Uterus (tissue), 3 donors: ENCODE measurements at regions not wholly inside any gene's neighbourhood (a gene's known extent, or its start where the extent isn't known, plus 50 kb on each side); places are given as distances from the start of the nearest gene placed in this dataset.

ENCODE experiments used
- DNase-seq, 2 donors: peaks; one replicate each; pipeline ENCODE4 v3.0.0-alpha.2; 2019 to 2020
- H3K27ac ChIP-seq, 2 donors: fragments of 200-600 bp; sonication (generic); 1 replicate in 1 of 2; 2 replicates in 1 of 2; pipeline ENCODE4 v1.5.1; 2016 to 2018
- H3K27me3 ChIP-seq, 2 donors: fragments of 200-600 bp; sonication (generic); one replicate each; pipeline ENCODE4 v1.5.1; 2018 to 2019; ENCODE audit warnings: control low read depth in 1 of 2
- H3K36me3 ChIP-seq, 2 donors: fragments of 200-600 bp; sonication (generic); one replicate each; pipeline ENCODE4 v1.5.1; 2019; ENCODE audit warnings: control low read depth in 1 of 2
- H3K4me1 ChIP-seq, 2 donors: fragments of 200-600 bp; sonication (generic); one replicate each; pipeline ENCODE4 v1.5.1; 2018 to 2019; ENCODE audit warnings: control low read depth in 1 of 2
- H3K4me3 ChIP-seq, 2 donors: fragments of 200-600 bp; sonication (generic); 1 replicate in 1 of 2; 2 replicates in 1 of 2; pipeline ENCODE4 v1.5.1; 2018 to 2019; ENCODE audit warnings: mild to moderate bottlenecking in 1 of 2
- H3K9me3 ChIP-seq, 2 donors: fragments of 200-600 bp; sonication (generic); one replicate each; pipeline ENCODE4 v1.5.1; 2019; ENCODE audit warnings: control low read depth in 1 of 2
- POLR2A ChIP-seq, 2 donors: fragments of 450-650 bp; IDR thresholded peaks; one replicate each; pipeline ENCODE4 v1.6.1; 2016; ENCODE audit warnings: antibody characterized with exemption in 2 of 2, mild to moderate bottlenecking in 1 of 2, moderate library complexity in 1 of 2
- intact Hi-C: fragments of 100-400 bp; cut with DNase I; formaldehyde crosslinking; loops from one replicate; pipeline ENCODE4 v1.15.1; 2023; ENCODE audit warnings: low total_unique reads
- TF ChIP-seq, protein P1 (sequence below), 4 experiments: fragments of 200-600 bp in 2 of 4; fragments of 450-650 bp in 2 of 4; sonication (generic) in 2 of 4; IDR thresholded peaks; one replicate each; pipeline ENCODE4 v1.5.1; 2016 to 2019; ENCODE audit warnings: antibody characterized with exemption in 4 of 4, mild to moderate bottlenecking in 2 of 4, moderate library complexity in 1 of 4
- donor health status: DM: yes; HTN: yes; CAD: no.

DNA sequence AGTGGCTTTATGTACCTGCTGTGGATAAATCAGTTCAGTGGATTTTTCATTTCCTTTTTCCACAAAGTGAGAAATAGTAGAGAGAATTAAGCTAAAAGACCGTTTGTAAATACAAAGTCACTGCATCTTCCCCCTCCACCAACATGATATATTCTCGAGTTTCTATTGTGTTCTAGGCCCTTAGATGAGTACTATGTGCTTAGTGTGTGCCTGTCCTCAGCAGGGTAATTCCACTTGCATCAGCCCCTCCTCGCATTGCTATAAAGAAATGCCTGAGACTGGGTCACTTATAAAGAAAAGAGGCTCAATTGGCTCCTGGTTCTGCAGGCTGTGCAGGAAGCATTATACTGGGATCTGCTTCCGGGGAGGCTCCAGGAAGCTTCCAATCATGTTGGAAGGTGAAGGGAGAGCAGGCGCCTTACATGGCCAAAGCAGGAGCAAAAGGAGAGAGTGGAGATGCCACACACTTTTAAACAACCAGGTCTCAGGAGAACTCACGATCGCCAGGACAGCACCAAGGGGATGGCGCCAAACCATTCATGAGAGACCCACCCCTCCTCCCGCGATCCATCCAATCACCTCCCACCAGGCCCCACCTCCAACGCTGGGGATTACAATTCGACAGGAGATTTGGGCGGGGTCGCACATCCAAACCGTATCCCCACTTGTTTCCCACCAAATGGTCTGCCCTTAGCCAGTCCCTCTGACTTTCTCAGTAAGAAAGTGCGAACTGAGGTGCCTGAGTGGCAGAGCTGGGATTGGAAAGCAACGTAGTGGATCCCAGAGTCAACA is 102.3 kb upstream of the ABCC4 start:
- peak overlapping the region in 1 of 2 donors; percentile 5 for H3K4me3 ChIP-seq

GRCh38 chr13:95404141-95404882 is 103.1 kb upstream of the ABCC4 start:
- Histone ChIP-seq H3K27ac (no peak overlapping the region), H3K9me3 (no peaks in the 10 kb centered on the region), H3K36me3 (no peaks in the 10 kb centered on the region), H3K4me1 (no peaks in the 10 kb centered on the region), H3K4me3 (peak overlapping the region in 1 of 2 donors; percentile 5), H3K27me3 (no peaks in the 10 kb centered on the region)
- intact Hi-C loops: loop anchor here (5.0 kb wide), 1 partner anchor 212 kb away; no protein-coding TSS in a partner anchor
- TF ChIP-seq POLR2A (IDR thresholded peaks at IDR 0.05): no peak
- TF ChIP-seq, protein P1, sequence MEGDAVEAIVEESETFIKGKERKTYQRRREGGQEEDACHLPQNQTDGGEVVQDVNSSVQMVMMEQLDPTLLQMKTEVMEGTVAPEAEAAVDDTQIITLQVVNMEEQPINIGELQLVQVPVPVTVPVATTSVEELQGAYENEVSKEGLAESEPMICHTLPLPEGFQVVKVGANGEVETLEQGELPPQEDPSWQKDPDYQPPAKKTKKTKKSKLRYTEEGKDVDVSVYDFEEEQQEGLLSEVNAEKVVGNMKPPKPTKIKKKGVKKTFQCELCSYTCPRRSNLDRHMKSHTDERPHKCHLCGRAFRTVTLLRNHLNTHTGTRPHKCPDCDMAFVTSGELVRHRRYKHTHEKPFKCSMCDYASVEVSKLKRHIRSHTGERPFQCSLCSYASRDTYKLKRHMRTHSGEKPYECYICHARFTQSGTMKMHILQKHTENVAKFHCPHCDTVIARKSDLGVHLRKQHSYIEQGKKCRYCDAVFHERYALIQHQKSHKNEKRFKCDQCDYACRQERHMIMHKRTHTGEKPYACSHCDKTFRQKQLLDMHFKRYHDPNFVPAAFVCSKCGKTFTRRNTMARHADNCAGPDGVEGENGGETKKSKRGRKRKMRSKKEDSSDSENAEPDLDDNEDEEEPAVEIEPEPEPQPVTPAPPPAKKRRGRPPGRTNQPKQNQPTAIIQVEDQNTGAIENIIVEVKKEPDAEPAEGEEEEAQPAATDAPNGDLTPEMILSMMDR (IDR thresholded peaks at IDR 0.05): peak; percentile 85 to 93 (median 91)
- DNase-seq: peak; percentile 67 to 81

More for the DNA sequence above, 102.3 kb upstream of the ABCC4 start:
- Histone ChIP-seq H3K4me1 (no peaks in the 10 kb centered on the region), H3K27ac (no peak overlapping the region), H3K36me3 (no peaks in the 10 kb centered on the region), H3K27me3 (no peaks in the 10 kb centered on the region), H3K9me3 (no peaks in the 10 kb centered on the region)
- DNase-seq: no peak
- TF ChIP-seq POLR2A (IDR thresholded peaks at IDR 0.05): no peak
- intact Hi-C loops: loop anchor here (5.0 kb wide), 1 partner anchor 211 kb away; no protein-coding TSS in a partner anchor

- Histone ChIP-seq H3K27ac (no peak overlapping the region), H3K4me1 (no peaks in the 10 kb centered on the region), H3K9me3 (no peaks in the 10 kb centered on the region), H3K36me3 (no peaks in the 10 kb centered on the region), H3K27me3 (no peaks in the 10 kb centered on the region), H3K4me3 (no peak overlapping the region)
- TF ChIP-seq, protein P1 (IDR thresholded peaks at IDR 0.05): no peak
- no peak for DNase-seq
- intact Hi-C loops: no loop called here
Measured at GRCh38 chr13:95406176-95406575, 104.9 kb upstream of the ABCC4 start.

DNA sequence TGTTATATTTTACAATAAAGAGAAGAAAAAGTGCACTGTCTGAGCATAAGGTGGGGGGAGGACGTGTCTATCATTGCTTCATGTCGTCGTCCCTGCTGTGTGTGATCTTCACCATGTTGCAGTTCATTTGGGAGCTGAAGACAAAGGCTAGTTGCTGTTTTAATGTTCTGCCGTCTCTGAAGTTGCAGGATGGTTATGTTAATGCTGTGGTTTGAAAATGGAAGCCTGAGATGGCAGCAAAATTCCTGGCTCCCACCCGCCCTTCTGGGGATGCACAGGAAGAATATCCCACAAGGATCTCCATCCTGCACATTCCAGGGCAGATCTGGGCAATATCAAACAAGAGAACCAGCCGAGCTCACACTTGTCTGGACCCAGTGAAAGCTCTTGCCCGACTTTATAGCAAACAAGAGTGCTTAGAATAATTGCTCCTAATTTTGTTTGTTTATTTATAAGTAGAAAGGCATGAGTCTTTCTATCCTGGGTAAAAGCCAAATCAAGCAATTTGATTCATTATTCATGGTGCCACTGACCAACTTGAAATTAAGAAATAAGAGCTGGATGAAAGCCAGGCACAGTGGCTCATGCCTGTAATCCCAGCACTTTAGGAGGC is 110.3 kb upstream of the ABCC4 start:
- no peak for DNase-seq
- Histone ChIP-seq H3K4me1 (no peaks in the 10 kb centered on the region), H3K9me3 (no peaks in the 10 kb centered on the region), H3K36me3 (no peaks in the 10 kb centered on the region), H3K27me3 (no peaks in the 10 kb centered on the region), H3K4me3 (no peak overlapping the region), H3K27ac (no peak overlapping the region)
- intact Hi-C loops: no loop called here
- no peak for TF ChIP-seq POLR2A (IDR thresholded peaks at IDR 0.05)
- TF ChIP-seq, protein P1 (IDR thresholded peaks at IDR 0.05): no peak

GRCh38 chr13:95418946-95419345 is 117.7 kb upstream of the ABCC4 start:
- no peaks in the 10 kb centered on the region for H3K4me1 ChIP-seq
- H3K9me3 ChIP-seq: no peaks in the 10 kb centered on the region
- no peaks in the 10 kb centered on the region for H3K36me3 ChIP-seq
- no peak for DNase-seq
- H3K27me3 ChIP-seq: no peaks in the 10 kb centered on the region
- no peak for TF ChIP-seq POLR2A (IDR thresholded peaks at IDR 0.05)
- TF ChIP-seq, protein P1 (IDR thresholded peaks at IDR 0.05): no peak
- intact Hi-C loops: no loop called here
- no peak overlapping the region for H3K27ac ChIP-seq
- H3K4me3 ChIP-seq: no peak overlapping the region
